ENCODE measurements at regions not wholly inside any gene's neighbourhood (a gene's known extent, or its start where the extent isn't known, plus 50 kb on each side); places are given as distances from the start of the nearest gene placed in this dataset.

DNA sequence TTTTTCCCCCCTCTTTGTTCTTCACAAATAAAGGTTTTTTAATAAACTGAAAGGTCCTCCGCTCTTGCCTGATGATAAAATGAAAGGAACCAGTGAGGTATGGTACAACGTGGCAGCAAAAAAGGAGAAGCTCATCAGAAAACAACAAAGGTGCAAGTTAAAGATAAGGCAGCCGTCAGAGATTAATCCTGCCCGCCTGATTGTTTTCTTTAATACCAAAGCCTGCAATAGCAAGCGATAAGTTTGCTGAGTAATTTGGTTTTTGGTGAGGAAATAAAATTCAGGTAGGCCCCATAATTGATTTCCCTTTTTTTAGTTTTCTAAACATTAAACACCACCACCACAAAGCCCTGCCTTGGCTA is 177.9 kb downstream of the MBOAT1 start:
- TF ChIP-seq FOXP2 (optimal IDR thresholded peaks at IDR 0.05; ENCODE audit: borderline replicate concordance, extremely low read depth, extremely low read length, insufficient read depth) (no peak), POLR2AphosphoS5 (IDR thresholded peaks at IDR 0.05; ENCODE audit: low read depth, low read length) (no peak), SIN3A (IDR thresholded peaks at IDR 0.05; ENCODE audit: borderline replicate concordance, insufficient read depth, low read length) (no peak), TAF1 (IDR thresholded peaks at IDR 0.05; ENCODE audit: borderline replicate concordance, insufficient read depth, low read length) (no peak)
- TF ChIP-seq, protein P1, sequence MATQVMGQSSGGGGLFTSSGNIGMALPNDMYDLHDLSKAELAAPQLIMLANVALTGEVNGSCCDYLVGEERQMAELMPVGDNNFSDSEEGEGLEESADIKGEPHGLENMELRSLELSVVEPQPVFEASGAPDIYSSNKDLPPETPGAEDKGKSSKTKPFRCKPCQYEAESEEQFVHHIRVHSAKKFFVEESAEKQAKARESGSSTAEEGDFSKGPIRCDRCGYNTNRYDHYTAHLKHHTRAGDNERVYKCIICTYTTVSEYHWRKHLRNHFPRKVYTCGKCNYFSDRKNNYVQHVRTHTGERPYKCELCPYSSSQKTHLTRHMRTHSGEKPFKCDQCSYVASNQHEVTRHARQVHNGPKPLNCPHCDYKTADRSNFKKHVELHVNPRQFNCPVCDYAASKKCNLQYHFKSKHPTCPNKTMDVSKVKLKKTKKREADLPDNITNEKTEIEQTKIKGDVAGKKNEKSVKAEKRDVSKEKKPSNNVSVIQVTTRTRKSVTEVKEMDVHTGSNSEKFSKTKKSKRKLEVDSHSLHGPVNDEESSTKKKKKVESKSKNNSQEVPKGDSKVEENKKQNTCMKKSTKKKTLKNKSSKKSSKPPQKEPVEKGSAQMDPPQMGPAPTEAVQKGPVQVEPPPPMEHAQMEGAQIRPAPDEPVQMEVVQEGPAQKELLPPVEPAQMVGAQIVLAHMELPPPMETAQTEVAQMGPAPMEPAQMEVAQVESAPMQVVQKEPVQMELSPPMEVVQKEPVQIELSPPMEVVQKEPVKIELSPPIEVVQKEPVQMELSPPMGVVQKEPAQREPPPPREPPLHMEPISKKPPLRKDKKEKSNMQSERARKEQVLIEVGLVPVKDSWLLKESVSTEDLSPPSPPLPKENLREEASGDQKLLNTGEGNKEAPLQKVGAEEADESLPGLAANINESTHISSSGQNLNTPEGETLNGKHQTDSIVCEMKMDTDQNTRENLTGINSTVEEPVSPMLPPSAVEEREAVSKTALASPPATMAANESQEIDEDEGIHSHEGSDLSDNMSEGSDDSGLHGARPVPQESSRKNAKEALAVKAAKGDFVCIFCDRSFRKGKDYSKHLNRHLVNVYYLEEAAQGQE (IDR thresholded peaks at IDR 0.05; ENCODE audit: insufficient read depth in 1 of 2, low read depth in 2 of 2, low read length in 2 of 2) = no peak

Data from PFSK-1 (cell line).